Natural killer cell (primary cell): ENCODE measurements at regions not wholly inside any gene's neighbourhood (a gene's known extent, or its start where the extent isn't known, plus 50 kb on each side); places are given as distances from the start of the nearest gene placed in this dataset.
"Not testable (repeated sequence)": the region's sequence is repeated elsewhere in the genome, so short reads cannot be mapped to it uniquely, and the experiment has no call there.

Experiments used
- ATAC-seq, 3 donors: fragments of 150-1000 bp in 2 of 3; fragments of 200-7000 bp in 1 of 3; cut with Tn5 transposase; 1 replicate in 1 of 3; 2 replicates in 2 of 3; pipeline ENCODE4 v1.10.0; 2021; ENCODE audit warnings: mild to moderate bottlenecking in 2 of 3, moderate library complexity in 2 of 3
- DNase-seq, 2 donors: peaks; one replicate each; pipeline versions ENCODE4 v3.0.0 to v3.0.0-alpha.2; 2013 to 2021; ENCODE audit warnings: mixed read lengths in 1 of 2
- H3K27ac ChIP-seq: one replicate; pipeline ENCODE4 v1.5.1; 2013; ENCODE audit warnings: mild to moderate bottlenecking, low read length
- H3K27me3 ChIP-seq: one replicate; pipeline ENCODE4 v1.6.1; 2013; ENCODE audit warnings: low read length; ENCODE audit not compliant: control insufficient read depth, insufficient read depth
- H3K36me3 ChIP-seq: one replicate; pipeline ENCODE4 v1.6.1; 2013; ENCODE audit warnings: low read length; ENCODE audit not compliant: control insufficient read depth, insufficient read depth
- H3K4me1 ChIP-seq: one replicate; pipeline ENCODE4 v1.6.1; 2013; ENCODE audit warnings: low read length; ENCODE audit not compliant: control insufficient read depth, insufficient read depth
- H3K4me3 ChIP-seq: one replicate; pipeline ENCODE4 v1.5.1; 2013; ENCODE audit warnings: low read length
- H3K9me3 ChIP-seq: one replicate; pipeline ENCODE4 v1.6.1; 2013; ENCODE audit warnings: low read length; ENCODE audit not compliant: control insufficient read depth, insufficient read depth
- H3K27ac Mint-ChIP-seq, 2 donors: one replicate each; pipeline ENCODE4 v1.8.0; 2022; ENCODE audit warnings: mild to moderate bottlenecking in 2 of 2, mixed read lengths in 2 of 2, moderate library complexity in 1 of 2
- H3K27me3 Mint-ChIP-seq, 2 donors: one replicate each; pipeline ENCODE4 v1.8.0; 2022; ENCODE audit warnings: low read depth in 2 of 2, mixed read lengths in 2 of 2
- H3K36me3 Mint-ChIP-seq: one replicate; pipeline ENCODE4 v1.8.0; 2022; ENCODE audit warnings: mixed read lengths
- H3K4me1 Mint-ChIP-seq, 2 donors: one replicate each; pipeline ENCODE4 v1.8.0; 2022; ENCODE audit warnings: mixed read lengths in 2 of 2
- H3K4me3 Mint-ChIP-seq: one replicate; pipeline ENCODE4 v1.8.0; 2022; ENCODE audit warnings: mild to moderate bottlenecking, moderate library complexity, mixed read lengths
- H3K9me3 Mint-ChIP-seq, 2 donors: one replicate each; pipeline ENCODE4 v1.8.0; 2022; ENCODE audit warnings: mixed read lengths in 2 of 2
- CTCF ChIP-seq: fragments of 200-600 bp; IDR thresholded peaks from one replicate; pipeline ENCODE4 v1.8.0; 2022; ENCODE audit warnings: antibody characterized with exemption
- WGBS: methylation state at CpG from one replicate; pipeline ENCODE4 v1.1.7; 2013; ENCODE audit warnings: missing lambda C conversion rate; ENCODE audit not compliant: insufficient coverage; 5-methylcytosine and 5-hydroxymethylcytosine counted together
- intact Hi-C: fragments of 100-400 bp; cut with micrococcal nuclease; formaldehyde crosslinking; loops from one replicate; pipeline ENCODE4 v1.14.2; 2022

GRCh38 chr15:39514933-39515332 lies 65.9 kb upstream of the THBS1 start:
- Mint-ChIP-seq H3K36me3 (peaks cover 10% of the 10 kb centered on the region), H3K9me3 (peaks cover 2 to 3% of the 10 kb centered on the region in 2 donors), H3K4me1 (no peaks in the 10 kb centered on the region), H3K27me3 (peaks cover 21 to 67% of the 10 kb centered on the region in 2 donors), H3K4me3 (no peak overlapping the region), H3K27ac (no peak overlapping the region)
- ATAC-seq: no peak
- H3K4me1 ChIP-seq: no peaks in the 10 kb centered on the region
- DNase-seq: no peak
- WGBS: 100% methylated on average over 1 of the region's 2 CpGs
- no peak overlapping the region for H3K27ac ChIP-seq
- H3K36me3 ChIP-seq: no peaks in the 10 kb centered on the region
- H3K9me3 ChIP-seq: no peaks in the 10 kb centered on the region
- no peaks in the 10 kb centered on the region for H3K27me3 ChIP-seq
- no peak for TF ChIP-seq CTCF
- H3K4me3 ChIP-seq: no peak overlapping the region
- intact Hi-C loops: no loop called here

GRCh38 chr15:39515765-39516164 lies 65.1 kb upstream of the THBS1 start:
- Mint-ChIP-seq H3K27me3 (peaks cover 21 to 65% of the 10 kb centered on the region in 2 donors), H3K27ac (no peak overlapping the region), H3K4me3 (no peak overlapping the region), H3K4me1 (no peaks in the 10 kb centered on the region), H3K36me3 (peaks cover 10% of the 10 kb centered on the region), H3K9me3 (peaks cover 2 to 3% of the 10 kb centered on the region in 2 donors)
- intact Hi-C loops: no loop called here
- ATAC-seq (no peak), DNase-seq (no peak)
- Histone ChIP-seq H3K9me3 (no peaks in the 10 kb centered on the region), H3K36me3 (no peaks in the 10 kb centered on the region), H3K4me3 (no peak overlapping the region), H3K27me3 (no peaks in the 10 kb centered on the region), H3K27ac (no peak overlapping the region), H3K4me1 (no peaks in the 10 kb centered on the region)
- whole genome bisulfite sequencing: 82% methylated on average over 3 of the region's 3 CpGs
- TF ChIP-seq CTCF: no peak

GRCh38 chr15:39517122-39517855 lies 63.6 kb upstream of the THBS1 start:
- ATAC-seq (no peak), DNase-seq (no peak)
- WGBS: 89% methylated on average over 5 of the region's 6 CpGs
- peaks cover 16 to 62% of the 10 kb centered on the region in 2 donors for H3K27me3 Mint-ChIP-seq
- H3K4me1 ChIP-seq: no peaks in the 10 kb centered on the region
- no peaks in the 10 kb centered on the region for H3K4me1 Mint-ChIP-seq
- peaks cover 2 to 3% of the 10 kb centered on the region in 2 donors for H3K9me3 Mint-ChIP-seq
- TF ChIP-seq CTCF: no peak
- no peaks in the 10 kb centered on the region for H3K36me3 ChIP-seq
- H3K27ac ChIP-seq: no peak overlapping the region
- H3K4me3 ChIP-seq: no peak overlapping the region
- H3K4me3 Mint-ChIP-seq: no peak overlapping the region
- intact Hi-C loops: no loop called here
- H3K36me3 Mint-ChIP-seq: peaks cover 10% of the 10 kb centered on the region
- no peak overlapping the region for H3K27ac Mint-ChIP-seq
- H3K9me3 ChIP-seq: no peaks in the 10 kb centered on the region
- no peaks in the 10 kb centered on the region for H3K27me3 ChIP-seq

DNA sequence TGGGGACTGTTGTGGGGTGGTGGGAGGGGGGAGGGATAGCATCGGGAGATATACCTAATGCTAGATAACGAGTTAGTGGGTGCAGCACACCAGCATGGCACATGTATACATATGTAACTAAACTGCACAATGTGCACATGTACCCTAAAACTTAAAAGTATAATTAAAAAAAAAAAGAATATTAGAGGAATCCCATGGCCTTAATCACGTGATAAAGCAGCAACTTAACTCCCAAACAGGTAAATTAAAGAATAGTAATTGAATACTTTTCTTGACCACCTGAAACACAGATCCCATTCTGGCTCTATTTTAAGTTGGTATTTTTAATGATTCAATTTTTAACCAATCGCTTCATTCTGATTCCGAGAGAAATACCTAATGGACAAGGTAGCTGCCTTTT lies 56.9 kb upstream of the THBS1 start:
- ATAC-seq, H3K4me3 ChIP-seq, intact Hi-C loops, H3K27me3 ChIP-seq, H3K9me3 ChIP-seq, H3K27ac ChIP-seq, H3K4me1 ChIP-seq, DNase-seq, H3K27ac Mint-ChIP-seq, H3K4me3 Mint-ChIP-seq, H3K36me3 Mint-ChIP-seq, H3K4me1 Mint-ChIP-seq, H3K9me3 Mint-ChIP-seq, H3K36me3 ChIP-seq: not testable (repeated sequence)
- H3K27me3 Mint-ChIP-seq: peaks cover 10 to 25% of the 10 kb centered on the region in 2 donors
- 90% methylated on average over 2 of the region's 5 CpGs for WGBS
